PC-9 (cell line): ENCODE measurements at regions not wholly inside any gene's neighbourhood (a gene's known extent, or its start where the extent isn't known, plus 50 kb on each side); places are given as distances from the start of the nearest gene placed in this dataset.

Experiments used
- BruUV-seq: library from RNA; stranded (reverse); fragments of 400-500 nt; replicated peaks from 2 replicates; lab custom pipeline; 2021; lab: Mats Ljungman, UMichigan
- CTCF ChIA-PET: fragments of 300-600 bp; sonication (Branson Sonifier 250); formaldehyde crosslinking; loops from one replicate; lab custom pipeline; 2022; ENCODE audit warnings: antibody characterized with exemption; lab: Charles Lee
- POLR2A ChIA-PET: fragments of 300-600 bp; sonication (Branson Sonifier 250); formaldehyde crosslinking; loops from one replicate; lab custom pipeline; 2022; ENCODE audit warnings: antibody characterized with exemption; ENCODE audit not compliant: unreplicated experiment; lab: Charles Lee
- DNase-seq, 2 experiments: peaks; one replicate each; pipeline versions ENCODE4 v3.0.0 to v3.0.0-alpha.2; 2015 to 2022; ENCODE audit warnings: mixed read lengths in 1 of 2
- H2AFZ ChIP-seq: fragments of 200-600 bp; sonication (generic); 2 replicates; pipeline ENCODE4 v1.8.1; 2017; ENCODE audit warnings: antibody characterized with exemption
- H3F3A ChIP-seq: fragments of 200-600 bp; sonication (generic); 2 replicates; pipeline ENCODE4 v1.8.1; 2017; ENCODE audit warnings: antibody characterized with exemption, mild to moderate bottlenecking, low read depth; ENCODE audit not compliant: insufficient read depth
- H3K27ac ChIP-seq: fragments of 200-600 bp; sonication (generic); 2 replicates; pipeline ENCODE4 v1.6.1; 2016; ENCODE audit warnings: mixed run types
- H3K27me3 ChIP-seq: fragments of 200-600 bp; sonication (generic); 2 replicates; pipeline ENCODE4 v1.6.1; 2016; ENCODE audit warnings: low read depth, mixed run types; ENCODE audit not compliant: insufficient read depth
- H3K36me3 ChIP-seq: fragments of 200-600 bp; sonication (generic); 2 replicates; pipeline ENCODE4 v1.6.1; 2016; ENCODE audit warnings: low read depth, mixed run types
- H3K4me1 ChIP-seq: fragments of 200-600 bp; sonication (generic); replicated peaks from 2 replicates; pipeline ENCODE4 v1.6.1; 2016; ENCODE audit warnings: mixed run types; ENCODE audit not compliant: insufficient read depth
- H3K4me2 ChIP-seq: fragments of 200-600 bp; sonication (generic); 2 replicates; pipeline ENCODE4 v1.6.1; 2017; ENCODE audit warnings: mixed run types
- H3K4me3 ChIP-seq: fragments of 200-600 bp; sonication (generic); 2 replicates; pipeline ENCODE4 v1.6.1; 2016; ENCODE audit warnings: mixed run types
- H3K79me2 ChIP-seq: fragments of 200-600 bp; sonication (generic); 2 replicates; pipeline ENCODE4 v1.6.1; 2017; ENCODE audit warnings: low read depth, mixed run types
- H3K9me2 ChIP-seq: fragments of 200-600 bp; sonication (generic); 2 replicates; pipeline ENCODE4 v1.8.1; 2017; ENCODE audit warnings: mild to moderate bottlenecking; ENCODE audit not compliant: insufficient read depth
- H3K9me3 ChIP-seq: fragments of 200-600 bp; sonication (generic); 2 replicates; pipeline ENCODE4 v1.8.1; 2016; ENCODE audit warnings: low read depth; ENCODE audit not compliant: insufficient read depth
- H4K20me1 ChIP-seq: fragments of 200-600 bp; sonication (generic); 2 replicates; pipeline ENCODE4 v1.8.1; 2017; ENCODE audit not compliant: insufficient read depth
- EZH2 ChIP-seq: fragments of 200-600 bp; sonication (generic); IDR thresholded peaks from 2 replicates; pipeline ENCODE4 v1.8.0; 2017; ENCODE audit warnings: antibody characterized with exemption, low read depth
- intact Hi-C: fragments of 100-400 bp; cut with micrococcal nuclease; formaldehyde crosslinking; loops from one replicate; pipeline ENCODE4 v1.10.0; 2022; ENCODE audit not compliant: unreplicated experiment
- TF ChIP-seq, protein P1 (sequence below): fragments of 200-600 bp; sonication (generic); conservative IDR thresholded peaks from 2 replicates; pipeline ENCODE4 v1.6.1; 2017; ENCODE audit warnings: mixed run types, antibody characterized with exemption, mild to moderate bottlenecking, moderate library complexity

DNA sequence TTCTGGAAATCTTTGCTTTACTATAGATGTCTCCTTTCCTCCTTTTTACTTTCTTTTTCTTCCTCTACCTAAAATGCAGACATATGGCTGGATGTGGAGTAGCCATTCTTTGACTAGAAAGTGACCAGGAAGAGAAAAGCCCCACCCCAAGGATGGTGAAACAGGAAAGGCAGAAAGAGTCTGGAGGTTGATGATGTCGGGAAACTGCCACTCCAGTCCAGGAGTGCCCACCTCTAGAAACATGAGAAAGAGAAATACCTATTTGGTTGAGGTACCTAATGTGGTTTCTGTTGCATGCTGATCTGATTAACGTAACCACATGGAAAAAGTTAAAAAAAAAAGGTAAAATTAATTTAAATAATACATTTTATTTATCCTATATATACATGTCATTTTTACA, 55.2 kb upstream of the SSR3 start:
- Histone ChIP-seq H3K27ac (no peak overlapping the region), H3K79me2 (no peaks in the 10 kb centered on the region), H3K4me2 (no peak overlapping the region), H3K9me3 (no peaks in the 10 kb centered on the region), H4K20me1 (no peaks in the 10 kb centered on the region), H3K36me3 (no peaks in the 10 kb centered on the region), H3K4me3 (no peak overlapping the region), H3K9me2 (no peaks in the 10 kb centered on the region), H3K4me1 (peaks cover 34% of the 10 kb centered on the region), H3F3A (peaks cover 16% of the 10 kb centered on the region), H3K27me3 (no peaks in the 10 kb centered on the region), H2AFZ (peak overlapping the region; percentile 31; the same call in 1 of the 2 replicates)
- no TSS peak for BruUV-seq
- CTCF ChIA-PET: no interaction called here
- POLR2A ChIA-PET: no interaction called here
- no peak for DNase-seq
- no peak for TF ChIP-seq EZH2
- TF ChIP-seq, protein P1, sequence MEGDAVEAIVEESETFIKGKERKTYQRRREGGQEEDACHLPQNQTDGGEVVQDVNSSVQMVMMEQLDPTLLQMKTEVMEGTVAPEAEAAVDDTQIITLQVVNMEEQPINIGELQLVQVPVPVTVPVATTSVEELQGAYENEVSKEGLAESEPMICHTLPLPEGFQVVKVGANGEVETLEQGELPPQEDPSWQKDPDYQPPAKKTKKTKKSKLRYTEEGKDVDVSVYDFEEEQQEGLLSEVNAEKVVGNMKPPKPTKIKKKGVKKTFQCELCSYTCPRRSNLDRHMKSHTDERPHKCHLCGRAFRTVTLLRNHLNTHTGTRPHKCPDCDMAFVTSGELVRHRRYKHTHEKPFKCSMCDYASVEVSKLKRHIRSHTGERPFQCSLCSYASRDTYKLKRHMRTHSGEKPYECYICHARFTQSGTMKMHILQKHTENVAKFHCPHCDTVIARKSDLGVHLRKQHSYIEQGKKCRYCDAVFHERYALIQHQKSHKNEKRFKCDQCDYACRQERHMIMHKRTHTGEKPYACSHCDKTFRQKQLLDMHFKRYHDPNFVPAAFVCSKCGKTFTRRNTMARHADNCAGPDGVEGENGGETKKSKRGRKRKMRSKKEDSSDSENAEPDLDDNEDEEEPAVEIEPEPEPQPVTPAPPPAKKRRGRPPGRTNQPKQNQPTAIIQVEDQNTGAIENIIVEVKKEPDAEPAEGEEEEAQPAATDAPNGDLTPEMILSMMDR: no peak
- intact Hi-C loops: no loop called here

DNA sequence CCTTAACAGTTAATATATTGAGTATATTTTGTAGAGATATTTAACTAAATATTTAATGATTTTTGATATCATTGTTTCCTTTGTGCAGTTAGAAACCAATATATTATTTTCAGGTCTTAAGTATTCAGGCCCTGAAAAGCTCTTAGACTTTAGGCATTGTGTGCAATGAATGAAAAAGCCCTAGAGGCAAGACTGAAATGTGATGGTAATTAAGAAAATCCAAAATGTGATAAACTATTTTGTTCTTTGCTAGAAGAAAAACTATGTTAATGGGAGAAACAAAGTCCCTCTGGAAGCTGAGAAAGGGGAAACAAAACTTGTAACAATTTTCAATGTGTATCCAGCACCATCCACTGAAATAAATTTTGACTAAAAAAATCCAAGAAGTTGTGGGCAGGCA, 54.6 kb upstream of the SSR3 start:
- no peak overlapping the region for H3K4me3 ChIP-seq
- POLR2A ChIA-PET: interaction anchor here (0.6 kb wide), 1 partner anchor 1384 kb away, joined by 5 read pairs; no protein-coding TSS in a partner anchor
- no peaks in the 10 kb centered on the region for H3K27me3 ChIP-seq
- H3K4me2 ChIP-seq: no peak overlapping the region
- H3K27ac ChIP-seq: no peak overlapping the region
- H3K36me3 ChIP-seq: no peaks in the 10 kb centered on the region
- H3K9me3 ChIP-seq: no peaks in the 10 kb centered on the region
- intact Hi-C loops: no loop called here
- H3K9me2 ChIP-seq: no peaks in the 10 kb centered on the region
- H3F3A ChIP-seq: peaks cover 12% of the 10 kb centered on the region
- TF ChIP-seq EZH2: no peak
- TF ChIP-seq, protein P1: no peak
- no TSS peak for BruUV-seq
- no peak for DNase-seq
- no peaks in the 10 kb centered on the region for H4K20me1 ChIP-seq
- CTCF ChIA-PET: no interaction called here
- no peaks in the 10 kb centered on the region for H3K79me2 ChIP-seq
- H2AFZ ChIP-seq: no peak overlapping the region
- peaks cover 34% of the 10 kb centered on the region for H3K4me1 ChIP-seq

DNA sequence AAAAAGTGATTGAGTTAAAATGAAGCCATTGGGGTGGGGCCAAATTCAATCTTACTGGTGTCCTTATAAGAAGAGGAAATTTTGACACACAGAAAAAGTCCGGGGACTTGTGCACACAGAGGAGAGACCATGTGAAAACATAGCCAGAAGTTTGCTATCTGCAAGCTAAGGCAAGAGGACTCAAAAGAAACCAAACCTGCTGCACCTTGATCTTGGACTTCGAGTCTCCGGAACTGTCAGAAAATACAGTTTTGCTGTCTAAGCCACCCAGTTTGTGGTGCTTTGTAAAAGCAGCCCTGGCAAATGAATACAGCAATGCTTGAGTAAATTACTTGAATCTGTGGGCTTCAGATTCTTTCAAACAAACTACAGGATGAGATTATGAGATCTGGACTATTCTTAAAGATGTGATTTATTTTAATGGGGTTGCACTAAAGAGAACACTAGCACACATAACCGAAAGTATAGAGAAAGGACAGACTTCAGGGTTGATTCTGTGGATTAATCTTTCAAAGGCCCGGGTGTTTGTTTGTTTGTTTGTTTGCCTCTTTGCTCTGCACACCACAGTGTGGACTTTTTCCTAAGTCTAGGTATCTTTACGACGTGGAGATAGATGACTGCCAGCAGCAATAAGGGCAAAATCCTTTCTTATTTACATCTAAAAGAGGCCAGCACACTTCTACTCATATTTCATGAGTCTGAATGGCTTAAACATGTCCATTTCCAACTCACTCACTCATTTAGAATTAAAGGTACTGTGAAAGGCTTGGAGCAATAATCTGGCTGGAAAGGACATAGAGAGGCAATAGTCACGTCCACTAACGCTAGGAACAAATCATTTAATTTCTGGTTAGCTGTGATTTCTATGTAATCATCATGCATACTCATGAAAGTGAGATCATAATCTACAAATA, 53.9 kb upstream of the SSR3 start:
- H3K4me3 ChIP-seq: no peak overlapping the region
- intact Hi-C loops: no loop called here
- ChIA-PET CTCF (no interaction called here), POLR2A (interaction anchor here (0.6 kb wide), 1 partner anchor 1383 kb away, joined by 5 read pairs; no protein-coding TSS in a partner anchor)
- TF ChIP-seq EZH2: no peak
- TF ChIP-seq, protein P1: no peak
- peaks cover 11% of the 10 kb centered on the region for H3F3A ChIP-seq
- no peak overlapping the region for H3K27ac ChIP-seq
- H3K4me1 ChIP-seq: peaks cover 28% of the 10 kb centered on the region
- H2AFZ ChIP-seq: 0 out of 2 replicates have a peak overlapping the region, but pooled peaks have one; percentile 14
- H3K36me3 ChIP-seq: no peaks in the 10 kb centered on the region
- no peaks in the 10 kb centered on the region for H3K9me3 ChIP-seq
- DNase-seq: no peak
- H3K4me2 ChIP-seq: no peak overlapping the region
- BruUV-seq: no TSS peak
- no peaks in the 10 kb centered on the region for H4K20me1 ChIP-seq
- no peaks in the 10 kb centered on the region for H3K79me2 ChIP-seq
- no peaks in the 10 kb centered on the region for H3K27me3 ChIP-seq
- H3K9me2 ChIP-seq: no peaks in the 10 kb centered on the region
